SK-N-SH treated with all-trans-retinoic acid at 6 μM for 48 hours (cell line): ENCODE measurements at regions not wholly inside any gene's neighbourhood (a gene's known extent, or its start where the extent isn't known, plus 50 kb on each side); places are given as distances from the start of the nearest gene placed in this dataset.

Experiments used
- ATAC-seq: fragments of 200-7000 bp; cut with Tn5 transposase; 3 replicates; pipeline ENCODE4 v1.9.1; 2020; ENCODE audit warnings: mild to moderate bottlenecking, moderate library complexity
- ARNTL ChIP-seq: fragments of 450-650 bp; formaldehyde crosslinking; IDR thresholded peaks from 2 replicates; pipeline ENCODE4 v1.5.0; 2020; ENCODE audit warnings: low read depth, mild to moderate bottlenecking, moderate library complexity, borderline replicate concordance
- BACH2 ChIP-seq: fragments of 250-450 bp; sonication (Bioruptor Pico); IDR thresholded peaks from 2 replicates; pipeline ENCODE4 v1.9.0; 2021; ENCODE audit warnings: mild to moderate bottlenecking, borderline replicate concordance
- CREB5 ChIP-seq: fragments of 250-450 bp; sonication (Bioruptor Pico); IDR thresholded peaks from 2 replicates; pipeline ENCODE4 v1.5.1; 2020; ENCODE audit warnings: low read depth, mild to moderate bottlenecking, moderate library complexity
- CSDC2 ChIP-seq: fragments of 250-450 bp; sonication (Bioruptor Pico); IDR thresholded peaks from 2 replicates; pipeline ENCODE4 v1.5.0; 2020; ENCODE audit warnings: mild to moderate bottlenecking, moderate library complexity
- ESRRG ChIP-seq: fragments of 250-450 bp; sonication (Bioruptor Pico); IDR thresholded peaks from 2 replicates; pipeline ENCODE4 v1.6.1; 2021; ENCODE audit warnings: mild to moderate bottlenecking
- GLIS3 ChIP-seq: fragments of 250-450 bp; sonication (Bioruptor Pico); IDR thresholded peaks from 2 replicates; pipeline ENCODE4 v1.5.0; 2020; ENCODE audit warnings: mild to moderate bottlenecking, moderate library complexity
- ISL1 ChIP-seq: fragments of 250-450 bp; sonication (Bioruptor Pico); IDR thresholded peaks from 2 replicates; pipeline ENCODE4 v2.1.2; 2022; ENCODE audit warnings: mild to moderate bottlenecking, moderate library complexity
- OSR1 ChIP-seq: fragments of 250-450 bp; sonication (Bioruptor Pico); IDR thresholded peaks from 2 replicates; pipeline ENCODE4 v1.8.0; 2022; ENCODE audit warnings: moderate library complexity, mild to moderate bottlenecking, inconsistent platforms
- PATZ1 ChIP-seq: fragments of 250-450 bp; sonication (Bioruptor Pico); IDR thresholded peaks from 2 replicates; pipeline ENCODE4 v1.8.0; 2020; ENCODE audit warnings: mild to moderate bottlenecking, moderate library complexity, borderline replicate concordance
- POU6F1 ChIP-seq: fragments of 250-450 bp; sonication (Bioruptor Pico); IDR thresholded peaks from 2 replicates; pipeline ENCODE4 v1.8.0; 2021; ENCODE audit warnings: low read depth, mild to moderate bottlenecking, moderate library complexity, borderline replicate concordance
- PPARA ChIP-seq: fragments of 250-450 bp; sonication (Bioruptor Pico); IDR thresholded peaks from 2 replicates; pipeline ENCODE4 v1.5.0; 2020; ENCODE audit warnings: mild to moderate bottlenecking, borderline replicate concordance
- RARB ChIP-seq: fragments of 250-450 bp; sonication (Bioruptor Pico); IDR thresholded peaks from 2 replicates; pipeline ENCODE4 v1.8.0; 2021; ENCODE audit warnings: mild to moderate bottlenecking, moderate library complexity
- SNAI2 ChIP-seq: fragments of 250-450 bp; sonication (Bioruptor Pico); IDR thresholded peaks from 2 replicates; pipeline ENCODE4 v1.5.0; 2020; ENCODE audit warnings: mild to moderate bottlenecking, moderate library complexity
- TOX ChIP-seq: fragments of 250-450 bp; sonication (Bioruptor Pico); IDR thresholded peaks from 2 replicates; pipeline ENCODE4 v1.8.0; 2021; ENCODE audit warnings: mild to moderate bottlenecking, moderate library complexity, borderline replicate concordance
- TSHZ2 ChIP-seq: fragments of 250-450 bp; sonication (Bioruptor Pico); IDR thresholded peaks from 2 replicates; pipeline ENCODE4 v1.5.0; 2020; ENCODE audit warnings: mild to moderate bottlenecking, moderate library complexity
- ZC3H10 ChIP-seq: fragments of 250-450 bp; sonication (Bioruptor Pico); IDR thresholded peaks from 2 replicates; pipeline ENCODE4 v1.5.1; 2021; ENCODE audit warnings: mild to moderate bottlenecking, moderate library complexity
- ZFP3 ChIP-seq: fragments of 250-450 bp; sonication (Bioruptor Pico); IDR thresholded peaks from 2 replicates; pipeline ENCODE4 v1.5.0; 2020; ENCODE audit warnings: mild to moderate bottlenecking, moderate library complexity
- ZFP30 ChIP-seq: fragments of 450-650 bp; formaldehyde crosslinking; IDR thresholded peaks from 2 replicates; pipeline ENCODE4 v1.5.0; 2022; ENCODE audit warnings: mild to moderate bottlenecking, moderate library complexity
- ZNF565 ChIP-seq: fragments of 450-650 bp; formaldehyde crosslinking; conservative IDR thresholded peaks from 2 replicates; pipeline ENCODE4 v1.5.0; 2020; ENCODE audit warnings: low read depth, mild to moderate bottlenecking, moderate library complexity
- ZNF70 ChIP-seq: fragments of 450-650 bp; formaldehyde crosslinking; IDR thresholded peaks from 2 replicates; pipeline ENCODE4 v1.5.0; 2020; ENCODE audit warnings: mild to moderate bottlenecking, moderate library complexity
- ZNF8 ChIP-seq: fragments of 450-650 bp; formaldehyde crosslinking; IDR thresholded peaks from 2 replicates; pipeline ENCODE4 v1.5.0; 2020; ENCODE audit warnings: mild to moderate bottlenecking, moderate library complexity

- no peak for ATAC-seq
- TF ChIP-seq ZNF565 (CRISPR knock-in tag): no peak
- TF ChIP-seq OSR1 (CRISPR knock-in tag): no peak
Measured at GRCh38 chr16:86121374-86122010, 222.5 kb downstream of the IRF8 start.

- ATAC-seq: no peak
- no peak for TF ChIP-seq ZNF8
- TF ChIP-seq PPARA: no peak
- no peak for TF ChIP-seq OSR1 (CRISPR knock-in tag)
- TF ChIP-seq ZNF70: no peak
- TF ChIP-seq CREB5 (CRISPR knock-in tag): no peak
- TF ChIP-seq BACH2 (CRISPR knock-in tag): no peak
- no peak for TF ChIP-seq TOX (CRISPR knock-in tag)
- TF ChIP-seq ZFP30 (CRISPR knock-in tag): no peak
- no peak for TF ChIP-seq ZFP3 (CRISPR knock-in tag)
- no peak for TF ChIP-seq GLIS3 (CRISPR knock-in tag)
- no peak for TF ChIP-seq POU6F1 (CRISPR knock-in tag)
- TF ChIP-seq ZC3H10 (CRISPR knock-in tag): no peak
- no peak for TF ChIP-seq ESRRG (CRISPR knock-in tag)
- no peak for TF ChIP-seq PATZ1 (CRISPR knock-in tag)
- no peak for TF ChIP-seq ZNF565 (CRISPR knock-in tag)
- TF ChIP-seq RARB (CRISPR knock-in tag): no peak
- TF ChIP-seq ISL1 (CRISPR knock-in tag): no peak
- TF ChIP-seq, all 23 proteins: peak for 0
Measured at GRCh38 chr16:86122681-86123342, 223.8 kb downstream of the IRF8 start.

GRCh38 chr16:86124321-86124720 is 225.4 kb downstream of the IRF8 start:
- no peak for TF ChIP-seq RARB (CRISPR knock-in tag)
- TF ChIP-seq ARNTL (CRISPR knock-in tag): no peak
- no peak for TF ChIP-seq ZNF8
- ATAC-seq: no peak

GRCh38 chr16:86126891-86127290 is 227.9 kb downstream of the IRF8 start:
- ATAC-seq: no peak
- TF ChIP-seq PATZ1 (CRISPR knock-in tag): no peak
- no peak for TF ChIP-seq PPARA
- no peak for TF ChIP-seq ZNF8

GRCh38 chr16:86127366-86127765 is 228.4 kb downstream of the IRF8 start:
- ATAC-seq: no peak

GRCh38 chr16:86128246-86128645 is 229.3 kb downstream of the IRF8 start:
- no peak for ATAC-seq
- TF ChIP-seq ZFP30 (CRISPR knock-in tag) (no peak), PPARA (no peak), SNAI2 (CRISPR knock-in tag) (no peak), BACH2 (CRISPR knock-in tag) (no peak), TSHZ2 (no peak), ESRRG (CRISPR knock-in tag) (no peak), TOX (CRISPR knock-in tag) (no peak), ISL1 (CRISPR knock-in tag) (no peak), CSDC2 (CRISPR knock-in tag) (no peak), ZFP3 (CRISPR knock-in tag) (no peak), ZC3H10 (CRISPR knock-in tag) (no peak), CREB5 (CRISPR knock-in tag) (no peak)

More at GRCh38 chr16:86127366-86127765, 228.4 kb downstream of the IRF8 start:
- TF ChIP-seq ESRRG (CRISPR knock-in tag): no peak
- no peak for TF ChIP-seq ISL1 (CRISPR knock-in tag)
- TF ChIP-seq, all 23 proteins: peak for 0
